AG09309 (cell line): ENCODE measurements at regions not wholly inside any gene's neighbourhood (a gene's known extent, or its start where the extent isn't known, plus 50 kb on each side); places are given as distances from the start of the nearest gene placed in this dataset.

Source experiments
- DNase-seq: peaks from one replicate; pipeline ENCODE4 v3.0.0-alpha.2; 2010; ENCODE audit warnings: low read depth
- H3K4me3 ChIP-seq: 2 replicates; pipeline ENCODE4 v1.5.1; 2011; ENCODE audit warnings: mild to moderate bottlenecking, low read depth, low read length, moderate library complexity; ENCODE audit not compliant: control insufficient read depth
- CTCF ChIP-seq: IDR thresholded peaks from 2 replicates; pipeline ENCODE4 v1.5.1; 2011; ENCODE audit warnings: mild to moderate bottlenecking, low read depth, low read length, inconsistent platforms; ENCODE audit not compliant: insufficient read depth, control insufficient read depth; ENCODE audit errors: missing control alignments

GRCh38 chr3:966341-966740 lies 126.5 kb upstream of the CNTN6 start:
- TF ChIP-seq CTCF: no peak
- H3K4me3 ChIP-seq: no peak overlapping the region
- no peak for DNase-seq

GRCh38 chr3:973340-973739 lies 119.5 kb upstream of the CNTN6 start:
- no peak for TF ChIP-seq CTCF

GRCh38 chr3:976006-976405 lies 116.8 kb upstream of the CNTN6 start:
- no peak overlapping the region for H3K4me3 ChIP-seq
- DNase-seq: no peak
- TF ChIP-seq CTCF: no peak

More at GRCh38 chr3:973340-973739, 119.5 kb upstream of the CNTN6 start:
- no peak for DNase-seq
- no peak overlapping the region for H3K4me3 ChIP-seq

- DNase-seq: no peak
- no peak overlapping the region for H3K4me3 ChIP-seq
- no peak for TF ChIP-seq CTCF
Observed at GRCh38 chr3:981156-981555, 111.7 kb upstream of the CNTN6 start.

GRCh38 chr3:988785-989184 lies 104.0 kb upstream of the CNTN6 start:
- no peak for DNase-seq
- no peak overlapping the region for H3K4me3 ChIP-seq
- no peak for TF ChIP-seq CTCF

GRCh38 chr3:992871-993270 lies 100.0 kb upstream of the CNTN6 start:
- DNase-seq: no peak
- no peak for TF ChIP-seq CTCF
- H3K4me3 ChIP-seq: no peak overlapping the region

- H3K4me3 ChIP-seq: no peak overlapping the region
- TF ChIP-seq CTCF: no peak
- DNase-seq: no peak
Observed at GRCh38 chr3:1002010-1002409, 90.8 kb upstream of the CNTN6 start.
